ENCODE measurements at regions not wholly inside any gene's neighbourhood (a gene's known extent, or its start where the extent isn't known, plus 50 kb on each side); places are given as distances from the start of the nearest gene placed in this dataset.

GRCh38 chr13:22336460-22336859, 665.6 kb downstream of the FGF9 start (continued):
- TF ChIP-seq MYC (IDR thresholded peaks at IDR 0.05; ENCODE audit: low read depth, low read length) (no peak), MYC (CRISPR knock-in tag; IDR thresholded peaks at IDR 0.05; ENCODE audit: borderline replicate concordance, low read depth) (no peak)

DNA sequence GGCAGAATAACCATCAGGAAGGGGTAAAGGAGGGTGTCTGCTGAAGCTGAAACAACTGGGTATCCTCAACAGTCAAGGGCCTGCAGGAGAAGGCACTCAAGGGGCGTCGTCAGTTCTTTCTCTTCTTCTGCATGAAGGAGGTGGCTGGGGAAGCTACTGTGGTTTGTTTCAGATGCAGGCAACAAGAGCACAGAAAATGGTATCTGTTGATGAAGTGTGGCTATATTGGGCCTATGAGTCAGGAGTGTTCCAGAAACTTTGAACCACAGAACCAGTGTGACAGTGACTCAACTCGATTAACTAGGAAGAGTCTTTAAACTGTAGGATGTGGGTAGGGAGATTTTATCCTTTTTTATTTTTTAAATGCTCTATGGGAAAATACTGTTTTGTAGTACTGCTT, 686.3 kb downstream of the FGF9 start:
- 0% methylated on average over 2 of the region's 3 CpGs for WGBS (ENCODE audit: insufficient coverage, low coverage, missing lambda C conversion rate)
- no peak overlapping the region for H3K4me2 ChIP-seq (ENCODE audit: insufficient read depth, low read length)
- DNase-seq (ENCODE audit: extremely low read depth in 1 of 4, low spot score in 3 of 4) (no peak), FAIRE-seq (no peak), ATAC-seq (no peak)
- intact Hi-C loops (cut with micrococcal nuclease) (no loop called here), in situ Hi-C loops (cut with MboI) (no loop called here)
- H3K9me1 ChIP-seq (ENCODE audit: control insufficient read depth, insufficient read depth, low read length) = no peaks in the 10 kb centered on the region
- H3K79me2 ChIP-seq (ENCODE audit: control insufficient read depth, insufficient read depth, low read length) = no peaks in the 10 kb centered on the region
- H3K27ac ChIP-seq (ENCODE audit: extremely low read depth, low read depth, low read length) = no peak overlapping the region
- no peak overlapping the region for H3K9ac ChIP-seq (ENCODE audit: insufficient read depth in 1 of 2, low read depth in 2 of 2, low read length in 2 of 2)
- TF ChIP-seq, protein P1, sequence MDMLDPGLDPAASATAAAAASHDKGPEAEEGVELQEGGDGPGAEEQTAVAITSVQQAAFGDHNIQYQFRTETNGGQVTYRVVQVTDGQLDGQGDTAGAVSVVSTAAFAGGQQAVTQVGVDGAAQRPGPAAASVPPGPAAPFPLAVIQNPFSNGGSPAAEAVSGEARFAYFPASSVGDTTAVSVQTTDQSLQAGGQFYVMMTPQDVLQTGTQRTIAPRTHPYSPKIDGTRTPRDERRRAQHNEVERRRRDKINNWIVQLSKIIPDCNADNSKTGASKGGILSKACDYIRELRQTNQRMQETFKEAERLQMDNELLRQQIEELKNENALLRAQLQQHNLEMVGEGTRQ (CRISPR knock-in tag; IDR thresholded peaks at IDR 0.05) = no peak
- peak; percentile 57; the same call in 1 of the 2 replicates for TF ChIP-seq FOSL1 (tag; conservative IDR thresholded peaks at IDR 0.05)
- peak; percentile 4; the same call in 1 of the 2 replicates for TF ChIP-seq MEF2A (IDR thresholded peaks at IDR 0.05; ENCODE audit: control insufficient read depth, low read depth, low read length)
- TF ChIP-seq RBM14 (IDR thresholded peaks at IDR 0.05; ENCODE audit: borderline replicate concordance, insufficient read depth, low read depth, low read length) = no peak
- no TSS peak for BruUV-seq (replicated peaks)
- H3K9me3 ChIP-seq (replicated peaks; ENCODE audit: control insufficient read depth, insufficient read depth, low read depth, low read length) = no peaks in the 10 kb centered on the region
- no peak overlapping the region for H2AFZ ChIP-seq (ENCODE audit: low read depth, low read length)
- ChIA-PET POLR2A (no interaction called here), CTCF (ENCODE audit: low intra/inter-chr PET ratio) (no interaction called here)
- no peaks in the 10 kb centered on the region for H3K27me3 ChIP-seq (ENCODE audit: control insufficient read depth in 2 of 2, insufficient read depth in 2 of 2, low read length in 2 of 2)
- H3K4me1 ChIP-seq (replicated peaks in 1 of 2; ENCODE audit: control insufficient read depth in 2 of 2, insufficient read depth in 2 of 2, low read length in 2 of 2) = no peaks in the 10 kb centered on the region
- H3K36me3 ChIP-seq (ENCODE audit: control insufficient read depth, insufficient read depth, low read length) = no peaks in the 10 kb centered on the region
- H4K20me1 ChIP-seq (replicated peaks; ENCODE audit: control insufficient read depth, insufficient read depth, low read length) = no peaks in the 10 kb centered on the region
- H3K4me3 ChIP-seq = no peak overlapping the region
